ENCODE measurements at regions not wholly inside any gene's neighbourhood (a gene's known extent, or its start where the extent isn't known, plus 50 kb on each side); places are given as distances from the start of the nearest gene placed in this dataset.
"Not testable (repeated sequence)": the region's sequence is repeated elsewhere in the genome, so short reads cannot be mapped to it uniquely, and the experiment has no call there.

DNA sequence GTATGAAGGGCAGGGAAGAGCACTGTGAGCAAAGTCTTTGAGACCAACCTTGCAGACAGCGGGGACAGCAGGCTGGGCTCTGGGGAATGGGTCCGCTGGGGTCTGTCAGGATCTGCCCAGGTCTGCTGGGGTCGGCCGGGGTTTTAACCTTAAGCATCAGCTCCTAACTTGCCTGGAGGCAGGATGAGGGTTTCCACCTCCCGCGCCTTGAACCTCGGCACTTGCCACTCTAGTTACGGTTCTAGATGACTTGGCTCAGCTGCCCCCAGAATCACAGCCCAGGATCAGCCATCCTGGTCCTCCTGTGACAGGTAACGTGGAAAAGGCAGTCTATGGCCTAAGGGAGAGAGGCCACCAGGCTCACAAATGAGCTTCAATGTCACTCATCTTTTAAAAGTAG, 50.4 kb upstream of the CACUL1 start:
- DNase-seq, result no peak

DNA sequence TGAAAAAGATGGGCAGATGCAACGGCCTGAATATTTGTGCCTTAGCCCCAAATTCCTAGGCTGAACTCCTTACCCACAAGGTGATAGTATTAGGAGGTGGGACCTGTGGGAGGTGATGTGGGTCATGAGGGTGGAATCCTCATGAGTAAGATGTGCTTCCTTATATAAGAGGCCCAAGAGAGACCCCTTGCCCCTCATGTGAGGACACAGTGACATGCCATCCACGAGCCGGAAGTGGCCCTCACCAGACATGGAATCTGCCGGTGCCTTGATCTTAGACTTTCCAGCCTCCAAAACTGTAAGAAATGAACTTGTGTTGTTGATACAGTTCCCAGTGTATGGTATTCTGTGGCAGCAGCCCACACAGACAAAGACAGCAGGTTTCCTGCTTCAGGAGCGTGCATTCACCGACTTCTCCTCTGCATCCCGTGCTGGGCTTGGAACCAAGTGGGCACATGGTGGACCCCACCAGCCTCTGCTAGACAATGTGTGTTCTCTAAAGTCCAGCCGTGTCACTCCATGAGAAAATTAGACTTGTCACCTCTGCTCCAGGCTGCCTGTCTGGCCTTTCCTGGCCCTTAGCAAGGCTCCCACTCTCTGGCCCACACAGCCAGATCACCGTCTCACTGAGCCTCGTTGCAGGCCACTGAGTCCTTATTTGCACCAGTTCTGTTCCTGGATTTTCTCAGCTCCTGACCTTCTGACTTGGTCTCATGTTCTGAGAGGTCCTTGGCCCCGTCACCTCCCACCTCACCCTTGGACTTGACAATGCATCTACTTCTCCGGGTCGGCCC, 52.9 kb upstream of the CACUL1 start:
- DNase-seq, result no peak

DNA sequence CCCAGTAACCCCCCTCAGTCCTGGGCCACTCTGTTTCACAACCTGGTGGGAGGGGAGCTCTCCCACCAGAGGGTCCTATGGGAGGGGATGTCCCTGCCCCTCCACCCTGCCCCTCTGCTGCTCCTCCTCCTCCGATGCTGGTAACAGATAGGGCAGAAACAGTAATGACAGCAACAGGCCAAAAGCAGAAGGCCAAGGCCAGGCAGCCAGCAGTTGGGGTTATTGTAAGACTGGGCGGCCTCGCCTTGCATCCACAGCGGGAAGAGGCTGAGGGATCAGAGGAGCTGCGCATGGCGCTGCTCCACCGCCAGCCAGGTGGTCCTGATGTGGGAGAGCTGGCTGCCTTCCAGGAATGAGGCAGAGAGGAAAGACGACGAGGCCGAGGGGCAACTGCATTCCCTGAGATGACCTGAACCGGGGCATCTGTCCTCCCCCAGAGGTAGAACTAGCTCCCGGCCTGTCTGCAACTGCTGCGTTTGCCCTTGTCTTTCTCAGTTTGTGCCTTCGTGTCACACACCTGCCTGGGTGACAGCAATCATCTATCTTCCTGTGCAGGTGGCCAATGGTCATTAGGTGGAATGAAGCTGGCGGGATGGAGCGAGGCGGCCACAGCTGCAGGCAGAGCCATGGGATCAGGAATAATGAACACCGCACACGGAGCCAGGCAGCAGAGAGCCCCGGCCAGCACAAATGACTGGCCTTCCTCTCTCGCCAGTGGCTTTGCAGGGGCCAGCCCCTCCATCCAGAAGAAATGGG, 54.0 kb upstream of the CACUL1 start:
- no peak for DNase-seq

DNA sequence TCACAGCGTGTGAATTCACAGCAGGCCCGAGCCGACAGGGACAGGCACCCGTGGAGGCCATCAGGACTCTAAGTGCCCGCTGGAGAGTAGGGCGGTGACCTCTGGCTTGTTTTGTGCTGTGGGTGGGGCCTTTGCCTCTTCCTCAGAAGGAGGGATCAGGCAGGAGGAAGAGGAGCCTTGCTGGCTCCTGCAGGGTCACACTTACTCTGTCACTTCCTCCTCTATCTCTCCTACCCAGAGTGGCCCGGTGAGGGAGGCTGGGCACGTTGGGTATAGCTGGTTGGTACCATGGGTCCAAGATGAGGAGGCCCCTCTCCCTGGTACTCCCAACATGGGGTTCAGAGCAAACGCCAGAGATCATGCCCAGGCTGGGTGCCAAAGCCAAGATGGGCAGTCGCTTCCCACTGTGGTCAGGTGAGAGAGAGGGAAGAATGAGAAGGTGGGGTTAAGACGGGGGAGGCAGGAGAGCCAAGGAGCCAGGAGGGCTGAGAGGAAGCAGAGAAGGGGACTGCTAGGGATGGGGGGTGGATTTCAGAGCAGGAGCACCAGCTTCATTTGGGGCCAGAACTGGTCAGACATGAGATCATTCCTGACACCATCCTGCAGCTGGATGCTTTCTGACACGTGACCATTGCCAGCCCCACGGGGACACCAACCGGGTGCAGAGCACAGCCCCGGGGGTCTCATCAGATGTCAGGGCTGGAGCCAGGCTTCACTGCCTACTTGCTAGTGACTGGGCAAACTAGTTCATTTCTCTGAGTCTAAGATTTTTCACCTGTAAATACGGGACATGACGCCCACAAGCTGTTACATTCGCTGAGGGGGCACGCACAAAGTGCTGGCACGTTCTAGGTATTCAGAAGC, 54.8 kb upstream of the CACUL1 start:
- DNase-seq, result peak; percentile 49

DNA sequence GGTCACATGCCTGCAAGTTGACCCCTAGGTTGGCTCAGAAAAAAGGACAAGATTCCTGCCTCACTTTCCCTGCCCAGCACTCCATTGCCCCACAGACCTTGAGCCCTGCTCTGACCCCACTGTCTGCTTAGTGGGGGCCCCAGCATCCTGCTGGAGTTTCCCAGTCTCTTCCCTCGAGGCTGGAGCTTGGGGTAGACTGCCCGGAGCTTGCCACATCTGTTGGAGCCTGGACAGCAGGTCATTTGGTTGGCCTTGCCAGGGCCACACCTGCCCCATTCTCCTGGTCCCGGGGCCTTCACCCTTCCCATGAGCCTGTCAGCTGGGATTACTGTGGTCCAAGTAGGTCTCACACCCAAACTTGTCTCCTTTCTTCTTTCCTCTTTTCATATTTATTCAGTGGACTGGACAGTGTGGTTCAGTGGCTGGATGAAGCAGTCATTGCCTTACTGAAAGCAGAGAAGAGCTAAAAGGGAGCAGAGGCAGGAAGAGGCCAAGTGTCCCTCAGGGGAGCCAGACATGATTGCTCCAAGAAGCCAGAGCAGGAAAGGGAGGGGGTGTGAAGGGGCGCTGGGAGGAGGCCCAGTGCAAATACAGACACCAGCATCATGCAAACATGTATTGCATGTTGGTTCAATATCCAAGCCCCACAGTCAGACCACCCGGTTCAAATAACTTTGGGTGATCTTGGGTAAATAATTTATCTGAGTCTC, 56.2 kb upstream of the CACUL1 start:
- no peak for DNase-seq

DNA sequence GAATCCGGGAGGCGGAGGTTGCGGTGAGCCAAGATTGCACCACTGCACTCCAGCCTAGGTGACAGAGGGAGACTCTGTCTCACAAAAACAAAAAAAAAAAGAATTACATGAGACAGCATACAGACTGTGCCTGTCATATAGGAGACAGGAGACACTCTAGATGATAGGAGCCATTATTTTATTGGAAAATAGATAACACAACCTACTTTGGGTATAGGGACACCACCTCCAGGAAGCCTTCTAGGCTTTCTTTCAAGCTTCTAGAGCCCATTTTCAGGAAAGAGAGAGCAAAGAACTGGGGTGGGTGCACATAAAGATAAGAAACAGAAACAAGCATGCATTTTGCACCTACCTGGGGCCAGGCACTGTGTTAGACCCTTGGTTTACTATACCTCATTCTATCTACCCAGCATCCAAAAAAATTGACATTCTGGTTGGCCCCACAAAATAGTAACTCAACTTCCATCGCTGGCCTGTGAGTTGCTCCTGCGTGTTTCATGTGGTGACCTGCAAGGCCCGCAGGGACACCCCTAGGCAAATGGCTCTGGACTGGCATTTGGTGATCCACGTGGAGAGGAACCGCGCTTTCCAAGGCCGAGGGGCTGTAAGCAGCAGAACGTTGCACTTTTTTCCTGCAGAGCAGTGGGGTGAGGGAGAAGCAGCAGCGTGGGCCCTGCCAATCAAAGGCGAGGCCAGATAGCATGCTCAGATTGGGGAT, 57.1 kb upstream of the CACUL1 start:
- no peak for DNase-seq

DNA sequence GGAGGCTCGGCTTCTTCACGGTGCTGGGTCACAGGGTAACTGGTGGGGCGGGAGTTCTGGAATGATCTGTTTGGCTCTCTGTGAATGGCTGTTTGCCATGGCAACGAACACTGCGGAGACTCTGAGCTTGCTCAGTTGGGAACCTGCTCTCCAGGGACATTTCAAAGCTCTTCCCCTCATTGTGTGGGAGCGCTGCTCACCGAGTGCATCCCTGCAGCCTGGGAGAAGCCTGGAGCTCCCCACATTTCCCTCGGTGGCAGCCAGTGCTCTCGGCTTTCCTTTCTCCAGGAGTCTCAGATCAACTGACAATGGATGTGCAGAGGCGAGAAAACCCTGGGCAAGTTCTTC, 57.6 kb upstream of the CACUL1 start:
- no peak for DNase-seq

DNA sequence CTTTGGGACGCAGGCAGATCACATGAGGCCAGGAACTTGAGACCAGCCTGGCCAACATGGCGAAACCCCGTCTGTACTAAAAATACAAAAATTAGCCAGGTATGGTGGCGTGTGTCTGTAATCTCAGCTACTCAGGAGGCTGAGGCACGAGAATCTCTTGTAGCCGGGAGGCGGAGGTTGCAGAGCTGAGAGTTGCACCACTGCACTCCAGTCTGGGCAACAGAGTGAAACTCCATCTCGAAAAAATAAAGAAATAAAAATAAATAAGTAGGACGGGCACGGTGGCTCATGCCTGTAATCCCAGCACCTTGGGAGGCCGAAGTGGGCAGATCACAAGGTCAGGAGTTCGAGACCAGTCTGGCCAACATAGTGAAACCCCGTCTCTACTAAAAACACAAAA, 58.2 kb upstream of the CACUL1 start:
- not testable (repeated sequence) for DNase-seq

DNA sequence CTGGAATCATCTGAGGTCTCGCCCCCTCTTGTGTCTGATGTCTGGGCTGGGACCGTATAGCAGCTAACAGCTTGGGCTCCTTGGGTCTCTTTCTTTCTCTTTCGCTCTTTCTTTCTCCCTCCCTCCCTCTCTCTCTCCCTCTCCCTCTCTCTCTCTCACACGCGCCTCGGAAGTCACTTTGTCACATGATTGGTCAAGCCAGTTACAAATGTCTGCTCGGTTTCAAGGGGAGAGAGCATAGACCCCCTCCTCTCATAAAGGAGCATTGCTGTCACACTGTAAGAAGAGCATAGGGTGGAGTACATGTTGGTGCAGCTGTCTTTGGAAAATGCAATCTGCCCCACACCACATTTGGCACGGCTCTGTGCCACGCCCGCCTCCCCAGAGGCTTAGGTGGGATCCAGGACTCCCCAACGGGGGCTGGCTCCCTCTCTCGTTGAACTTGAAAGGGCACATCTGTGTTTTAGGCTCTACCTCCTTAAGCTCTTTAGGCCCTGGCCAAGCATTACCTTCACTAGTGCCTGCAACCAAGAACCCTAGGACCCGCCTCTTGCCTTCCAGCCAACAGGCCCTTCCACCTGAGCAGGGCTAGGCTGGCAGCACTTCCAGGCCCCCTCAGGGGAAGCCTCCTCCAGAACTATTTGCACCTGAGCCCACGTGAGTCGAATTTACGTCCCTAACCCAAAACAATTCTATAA, 61.9 kb upstream of the CACUL1 start:
- no peak for DNase-seq

DNA sequence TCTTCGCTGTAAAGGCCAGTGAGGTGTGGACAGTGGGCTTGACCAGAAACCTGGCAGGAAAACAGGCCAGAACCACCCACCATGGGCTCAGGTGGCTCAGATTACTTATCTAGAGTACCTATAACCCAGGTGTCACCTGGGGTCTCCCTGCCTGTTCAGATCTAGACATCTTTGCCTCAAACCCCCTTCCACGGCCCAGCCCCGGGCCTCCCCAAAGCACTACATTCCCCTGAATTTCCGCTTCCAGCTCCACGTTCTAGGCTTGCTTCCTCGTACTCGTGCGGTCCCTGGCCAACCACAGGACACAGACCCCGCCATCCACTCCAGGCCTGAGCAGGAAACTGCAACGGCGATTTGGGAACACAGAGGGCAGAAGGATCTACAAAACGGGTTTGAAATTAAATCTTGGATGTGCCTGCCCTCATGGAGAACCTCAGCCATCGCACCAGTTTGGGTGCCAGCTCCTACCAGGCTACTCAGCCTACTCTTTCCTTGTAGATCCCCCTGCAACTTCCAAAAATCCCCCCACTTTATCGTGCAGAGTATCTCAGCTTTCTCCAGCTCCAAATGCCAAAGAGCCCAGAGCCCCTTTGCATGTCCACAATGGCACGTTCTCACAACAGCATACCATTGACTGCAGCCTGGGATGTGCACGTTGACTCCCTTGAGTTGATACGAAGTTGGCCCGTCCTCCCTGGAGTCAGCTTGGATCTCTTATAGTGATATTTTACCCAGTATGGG, 62.7 kb upstream of the CACUL1 start:
- DNase-seq, result no peak

DNA sequence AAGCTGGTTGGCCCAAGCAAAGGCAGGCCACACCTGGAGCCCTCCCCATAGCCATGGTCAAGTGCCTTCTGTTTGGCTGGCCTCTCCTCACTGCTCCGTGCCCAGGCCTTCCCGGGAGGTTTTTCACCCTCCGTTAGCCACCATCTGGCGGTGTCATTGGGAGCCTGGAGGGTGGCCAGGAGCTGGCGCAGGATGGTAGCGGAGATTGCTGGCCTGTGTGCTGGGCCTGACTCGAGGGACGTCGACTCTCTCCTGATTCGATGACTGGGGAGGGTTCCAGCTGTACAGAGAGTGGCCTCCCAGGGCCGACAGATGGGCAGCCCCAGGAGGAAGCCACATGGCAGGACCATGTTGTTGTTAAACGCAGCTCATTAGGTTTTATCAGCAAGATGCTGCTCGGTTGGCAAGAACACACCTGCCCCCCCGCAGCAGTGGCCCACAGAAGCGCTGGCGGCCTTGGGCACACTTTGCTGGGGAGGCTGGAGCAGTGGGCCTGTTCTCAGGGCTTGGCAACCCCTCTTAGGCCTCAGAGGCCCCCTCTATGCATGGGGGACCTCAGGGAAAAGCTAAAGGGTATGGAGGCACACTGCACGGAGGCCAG, 64.0 kb upstream of the CACUL1 start:
- DNase-seq, result no peak

DNA sequence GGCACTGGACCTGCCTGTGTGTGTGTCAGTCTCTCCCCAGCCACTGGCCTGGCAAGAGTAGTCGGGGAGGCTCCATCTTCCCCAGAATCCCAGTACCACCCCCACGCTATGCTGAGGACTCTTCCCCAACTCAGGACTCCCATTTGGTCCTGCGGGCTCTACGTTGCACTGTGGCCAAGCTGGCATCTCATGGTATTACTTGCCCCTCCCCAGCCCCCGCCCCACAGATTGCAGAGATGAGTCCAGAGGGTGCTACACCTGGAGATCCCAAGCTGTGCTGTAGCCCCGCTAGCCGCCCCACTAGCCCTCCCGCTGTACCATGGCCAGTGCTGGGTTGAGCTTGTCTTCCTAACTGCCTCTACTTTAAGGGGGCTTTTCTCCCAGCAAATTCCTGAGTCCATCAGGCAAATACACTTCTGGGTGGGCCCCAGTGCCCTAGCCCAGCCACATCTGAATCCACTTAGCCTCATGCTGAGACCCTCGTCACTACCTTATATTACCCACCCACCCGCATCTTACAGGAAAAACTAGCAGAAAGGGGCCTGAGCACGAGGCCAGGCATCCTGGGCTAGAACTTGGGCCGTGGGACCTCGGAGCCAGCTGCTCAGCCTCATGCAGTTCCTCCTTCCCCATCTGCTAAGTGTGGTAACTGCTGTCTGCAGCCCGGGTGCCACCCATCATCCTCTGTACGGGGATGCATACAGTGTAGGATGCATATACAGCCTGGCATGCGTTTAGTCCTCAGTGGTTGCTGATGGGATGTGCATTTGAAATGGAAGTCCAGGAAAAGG, 65.8 kb upstream of the CACUL1 start:
- no peak for DNase-seq

DNA sequence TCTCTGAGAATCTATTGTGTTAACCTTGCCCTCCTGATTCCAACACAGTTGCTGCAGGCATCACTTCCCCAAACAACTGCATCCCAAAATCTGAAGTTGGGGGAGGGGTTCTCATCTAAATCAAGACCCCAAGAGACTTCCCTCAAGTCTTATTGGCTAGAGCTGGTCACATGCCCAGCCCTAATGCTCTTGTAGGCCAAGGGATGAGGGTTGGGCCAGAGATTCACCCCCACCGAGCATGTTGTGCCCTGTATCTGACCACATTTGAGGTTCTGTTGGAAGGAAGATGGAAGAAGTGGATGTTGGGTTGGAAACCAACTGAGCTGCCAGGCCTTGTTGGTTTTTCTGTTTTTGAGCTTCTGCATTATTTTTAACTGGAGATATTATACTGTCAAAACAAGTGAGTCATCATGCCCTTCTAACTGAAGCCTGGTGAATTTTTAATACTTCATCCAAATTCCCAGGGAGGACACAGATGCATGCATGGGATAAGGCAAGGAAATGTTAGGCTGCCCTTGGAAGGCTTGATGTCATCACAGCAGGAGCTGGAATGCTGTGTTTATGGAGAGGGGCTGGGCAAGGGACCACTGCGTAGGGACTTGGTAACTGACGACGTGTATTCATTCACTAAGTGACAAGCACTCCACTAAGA, 68.6 kb upstream of the CACUL1 start:
- DNase-seq, result peak; percentile 58

DNA sequence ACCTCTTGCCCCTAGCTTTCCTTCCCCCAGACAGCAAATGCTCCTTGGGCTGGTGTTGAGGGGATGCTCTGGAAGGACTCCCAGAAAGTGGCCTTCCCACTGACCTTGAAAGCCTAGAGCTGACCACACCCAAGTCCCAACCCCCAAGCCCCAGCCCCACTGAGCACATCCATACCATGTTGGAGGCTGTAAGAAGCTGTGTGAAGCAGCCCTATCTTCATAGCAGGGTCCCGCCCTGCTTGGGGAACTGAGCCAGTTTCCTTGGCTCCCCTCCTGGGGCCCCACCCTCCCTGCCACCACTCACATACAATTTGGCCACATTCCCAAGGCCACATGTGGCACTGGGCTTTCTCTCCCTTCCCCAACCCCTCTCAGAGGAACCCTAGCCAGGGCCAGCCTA, 72.3 kb upstream of the CACUL1 start:
- no peak for DNase-seq

DNA sequence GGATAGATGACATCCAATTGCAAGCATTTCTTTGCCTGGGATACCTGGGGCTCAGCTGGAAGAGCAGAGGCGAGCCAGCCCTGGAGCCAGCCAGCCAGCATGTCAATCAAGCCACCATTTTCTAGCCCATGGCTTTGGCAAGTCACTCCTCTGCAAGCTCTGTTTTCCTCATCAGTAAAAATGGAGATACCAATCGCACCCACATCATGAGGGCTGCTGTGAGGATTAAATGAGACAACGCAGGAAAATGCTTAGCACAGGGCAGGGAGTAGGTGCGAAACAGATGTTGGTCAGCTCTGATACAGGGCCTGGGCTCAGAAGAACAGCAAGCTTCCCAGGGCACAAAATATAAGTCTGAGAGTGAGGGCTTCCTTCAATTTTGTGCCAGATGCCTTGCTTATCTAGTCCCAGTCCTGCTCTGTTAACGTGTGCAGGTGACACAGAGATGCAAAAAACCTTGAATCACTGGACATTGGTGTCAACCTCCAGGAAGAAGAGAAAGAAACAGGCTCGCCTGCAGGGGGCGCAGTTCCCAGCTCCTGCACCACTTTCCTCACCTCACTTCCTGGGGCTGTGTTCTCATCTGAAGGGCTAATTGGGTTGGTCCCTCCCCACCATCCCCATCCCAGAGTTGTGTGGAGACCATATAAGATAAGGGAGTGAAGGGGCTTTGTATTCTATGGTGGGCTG, 72.8 kb upstream of the CACUL1 start:
- DNase-seq, result no peak

DNA sequence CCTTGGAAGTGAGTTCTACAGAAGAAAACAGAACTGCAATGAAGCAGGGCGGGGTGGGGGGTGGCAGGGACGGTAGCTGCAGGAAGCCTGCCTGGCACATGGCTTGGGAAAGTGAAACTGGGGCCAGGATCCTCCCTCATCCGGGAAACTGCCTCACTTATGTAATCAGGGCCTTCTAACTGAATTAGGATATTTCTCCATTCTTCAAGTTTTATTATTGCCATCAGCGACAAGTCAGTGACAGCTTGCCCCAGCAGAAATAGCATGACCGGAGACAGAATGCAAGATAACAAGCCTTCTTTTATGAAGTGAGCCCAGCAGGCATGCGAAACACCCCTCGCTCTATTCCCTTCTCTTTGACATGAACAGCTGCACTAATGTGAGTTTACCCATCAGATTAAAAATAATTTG, 77.5 kb upstream of the CACUL1 start:
- peak; percentile 69 for DNase-seq

DNA sequence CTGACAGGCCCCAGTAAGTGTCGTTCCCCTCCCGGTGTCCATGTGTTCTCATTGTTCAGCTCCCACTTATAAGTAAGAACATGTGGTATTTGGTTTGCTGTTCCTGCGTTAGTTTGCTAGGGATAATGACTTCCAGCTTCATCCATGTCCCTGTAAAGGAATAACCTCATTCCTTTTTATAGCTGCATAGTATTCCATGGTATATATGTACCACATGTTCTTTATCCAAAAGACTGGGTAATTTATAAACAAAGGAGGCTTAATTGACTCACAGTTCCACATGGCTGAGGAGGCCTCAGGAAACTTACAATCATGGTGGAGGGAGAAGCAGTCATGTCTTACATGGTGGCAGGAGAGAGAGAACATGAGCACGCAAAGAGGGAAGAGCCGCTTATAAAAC, 79.6 kb upstream of the CACUL1 start:
- not testable (repeated sequence) for DNase-seq

DNA sequence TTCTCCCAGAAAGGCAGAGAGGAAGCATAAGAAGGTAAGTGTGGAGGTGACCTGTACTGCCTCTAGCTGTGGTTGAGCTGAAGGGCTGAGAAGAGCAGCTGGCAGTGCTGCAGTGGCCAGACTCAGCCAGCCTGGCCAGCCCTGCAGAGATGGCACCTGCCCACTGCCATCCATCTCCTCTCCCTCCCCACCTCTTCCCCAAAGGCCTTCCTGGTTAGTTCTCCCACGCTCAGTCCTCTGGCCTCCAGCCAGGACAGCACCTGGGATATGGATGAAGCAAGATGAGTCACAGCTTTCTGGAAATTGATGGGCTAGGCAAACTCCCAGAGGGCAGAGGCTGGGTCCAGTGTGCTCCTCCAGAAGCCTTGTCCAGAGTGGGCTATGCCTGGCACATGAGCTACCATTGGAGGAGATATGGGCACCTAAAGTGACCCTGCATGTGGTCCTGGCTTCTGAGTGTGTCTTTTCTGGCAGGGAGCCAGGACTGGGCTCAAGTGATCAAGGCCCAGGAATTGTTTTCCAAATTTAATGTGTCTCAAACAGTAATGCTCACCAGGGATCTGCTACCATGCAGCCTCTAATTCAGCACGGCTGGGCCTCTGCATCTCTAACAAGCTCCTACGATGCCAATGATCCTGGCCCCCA, 81.0 kb upstream of the CACUL1 start:
- DNase-seq, result no peak

Measured in MV-4-11 (cell line).